Choroid plexus epithelial cell (primary cell): ENCODE measurements at regions not wholly inside any gene's neighbourhood (a gene's known extent, or its start where the extent isn't known, plus 50 kb on each side); places are given as distances from the start of the nearest gene placed in this dataset.
"Not testable (repeated sequence)": the region's sequence is repeated elsewhere in the genome, so short reads cannot be mapped to it uniquely, and the experiment has no call there.

ENCODE experiments used
- DNase-seq: peaks from one replicate; pipeline ENCODE4 v3.0.0-alpha.2; 2010; ENCODE audit warnings: low read depth
- H3K4me3 ChIP-seq: 2 replicates; pipeline ENCODE4 v1.5.1; 2011; ENCODE audit warnings: low read depth, mild to moderate bottlenecking, control low read depth, low read length, moderate library complexity
- CTCF ChIP-seq: conservative IDR thresholded peaks from 2 replicates; pipeline ENCODE4 v1.5.1; 2011; ENCODE audit warnings: low read depth, mild to moderate bottlenecking, control low read depth, inconsistent platforms, low read length, moderate library complexity

- no peak for TF ChIP-seq CTCF
- no peak for DNase-seq
- no peak overlapping the region for H3K4me3 ChIP-seq
Observed at GRCh38 chr12:94832105-94832504, 171.4 kb downstream of the NDUFA12 start.

GRCh38 chr12:94831081-94831751 is 172.3 kb downstream of the NDUFA12 start:
- DNase-seq = no peak
- no peak for TF ChIP-seq CTCF

GRCh38 chr12:94829552-94829951 is 173.9 kb downstream of the NDUFA12 start:
- no peak for TF ChIP-seq CTCF
- no peak overlapping the region for H3K4me3 ChIP-seq
- no peak for DNase-seq

More at GRCh38 chr12:94831081-94831751, 172.3 kb downstream of the NDUFA12 start:
- no peak overlapping the region for H3K4me3 ChIP-seq

- TF ChIP-seq CTCF = no peak
- DNase-seq = peak; percentile 28
- H3K4me3 ChIP-seq = no peak overlapping the region
Observed at GRCh38 chr12:94819011-94819410, 168.7 kb upstream of the TMCC3 start.

GRCh38 chr12:94817695-94818075 is 167.3 kb upstream of the TMCC3 start:
- no peak overlapping the region for H3K4me3 ChIP-seq
- DNase-seq = no peak
- no peak for TF ChIP-seq CTCF

- DNase-seq, H3K4me3 ChIP-seq: not testable (repeated sequence)
Observed at GRCh38 chr12:94817201-94817600, 166.8 kb upstream of the TMCC3 start.

GRCh38 chr12:94816746-94817145 is 166.4 kb upstream of the TMCC3 start:
- DNase-seq, H3K4me3 ChIP-seq: not testable (repeated sequence)

- DNase-seq = no peak
- no peak for TF ChIP-seq CTCF
- H3K4me3 ChIP-seq = no peak overlapping the region
Observed at GRCh38 chr12:94815958-94816357, 165.6 kb upstream of the TMCC3 start.
